Cerebellar cortex (tissue), 1 donor: ENCODE measurements at regions not wholly inside any gene's neighbourhood (a gene's known extent, or its start where the extent isn't known, plus 50 kb on each side); places are given as distances from the start of the nearest gene placed in this dataset.
"Not testable (repeated sequence)": the region's sequence is repeated elsewhere in the genome, so short reads cannot be mapped to it uniquely, and the experiment has no call there.

Experiments
- DNase-seq: peaks from one replicate; pipeline ENCODE4 v3.0.0-alpha.2; 2015; ENCODE audit warnings: low spot score

- DNase-seq, result not testable (repeated sequence)
Measured at GRCh38 chr2:91571239-91571923, 2879.9 kb downstream of the RPIA start.

GRCh38 chr2:91573018-91573417 lies 2881.5 kb downstream of the RPIA start:
- not testable (repeated sequence) for DNase-seq

DNA sequence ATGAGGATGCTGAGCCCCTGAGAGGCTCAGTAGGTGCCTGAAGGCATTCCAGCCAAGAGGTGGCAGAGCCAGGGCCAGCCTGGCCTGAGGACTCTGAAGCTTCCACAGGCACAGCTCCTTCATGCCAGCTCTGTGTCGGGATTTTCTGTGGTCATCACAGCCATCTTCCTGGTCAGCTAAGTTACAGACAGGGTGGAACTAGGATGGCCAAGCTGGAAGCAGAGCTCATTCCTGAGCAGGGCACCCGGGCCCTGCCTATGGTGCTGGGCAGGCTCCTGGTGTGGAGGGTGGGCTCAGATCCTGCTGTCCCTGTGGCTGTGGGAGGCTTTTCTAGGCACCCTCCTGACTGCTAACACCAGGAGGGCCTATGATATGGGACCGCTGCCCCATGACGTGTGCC lies 2882.3 kb downstream of the RPIA start:
- not testable (repeated sequence) for DNase-seq

DNA sequence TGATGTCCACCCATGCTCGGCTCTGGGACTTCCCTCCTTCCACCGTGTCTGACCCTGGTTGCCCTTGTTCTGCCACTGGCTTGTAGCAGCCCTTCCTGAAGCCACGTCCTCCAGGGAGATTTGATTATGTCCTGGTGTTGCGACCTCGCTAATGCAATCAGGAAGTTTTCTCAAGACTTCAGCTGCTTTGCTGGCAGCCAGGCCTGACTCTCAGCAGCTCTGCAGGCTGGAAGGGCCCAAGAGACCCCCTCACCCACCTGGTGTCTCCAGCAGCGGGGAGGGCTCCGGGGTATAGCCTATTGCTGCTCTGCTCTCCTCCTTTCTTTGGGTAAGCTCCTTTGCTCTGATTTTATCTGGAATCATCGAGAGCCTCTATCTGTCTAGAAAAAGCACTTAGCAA lies 2882.8 kb downstream of the RPIA start:
- not testable (repeated sequence) for DNase-seq

DNA sequence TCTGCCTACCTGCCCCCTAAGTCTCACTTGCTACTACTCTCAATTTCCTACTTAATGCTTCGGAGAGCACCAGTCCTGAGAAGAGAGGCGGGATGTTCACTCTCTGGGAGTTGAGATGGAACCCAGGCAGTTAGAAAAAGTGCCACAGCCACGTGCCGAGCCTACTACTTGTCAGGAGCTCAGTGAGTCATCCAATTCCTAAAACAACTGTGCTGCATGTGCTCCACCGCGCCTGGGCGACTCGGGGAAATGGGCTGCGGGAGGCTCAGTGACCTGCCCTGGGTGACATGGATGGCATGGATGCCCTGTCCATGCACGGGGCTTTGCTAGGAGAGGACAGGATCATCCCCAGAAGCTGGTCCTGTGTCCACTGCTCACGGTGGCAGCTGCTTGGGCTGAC lies 2884.2 kb downstream of the RPIA start:
- not testable (repeated sequence) for DNase-seq

DNA sequence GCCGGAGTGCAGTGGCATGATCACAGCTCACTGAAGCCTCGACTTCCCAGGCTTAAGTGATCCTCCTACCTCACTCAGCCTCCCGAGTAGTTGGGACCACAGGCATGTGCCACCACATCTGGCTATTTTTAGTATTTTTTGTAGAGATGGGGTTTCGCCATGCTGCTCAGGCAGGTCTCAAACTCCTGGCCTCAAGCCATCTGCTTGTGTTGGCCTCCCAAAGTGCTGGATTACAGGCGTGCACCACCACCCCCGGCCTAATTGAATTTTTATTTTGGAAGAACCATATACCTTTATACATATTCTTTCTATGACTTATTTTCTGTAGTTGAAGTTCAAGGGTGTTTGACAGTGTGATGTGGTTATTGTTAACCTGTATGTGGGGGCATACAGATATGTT lies 2885.9 kb downstream of the RPIA start:
- not testable (repeated sequence) for DNase-seq

DNA sequence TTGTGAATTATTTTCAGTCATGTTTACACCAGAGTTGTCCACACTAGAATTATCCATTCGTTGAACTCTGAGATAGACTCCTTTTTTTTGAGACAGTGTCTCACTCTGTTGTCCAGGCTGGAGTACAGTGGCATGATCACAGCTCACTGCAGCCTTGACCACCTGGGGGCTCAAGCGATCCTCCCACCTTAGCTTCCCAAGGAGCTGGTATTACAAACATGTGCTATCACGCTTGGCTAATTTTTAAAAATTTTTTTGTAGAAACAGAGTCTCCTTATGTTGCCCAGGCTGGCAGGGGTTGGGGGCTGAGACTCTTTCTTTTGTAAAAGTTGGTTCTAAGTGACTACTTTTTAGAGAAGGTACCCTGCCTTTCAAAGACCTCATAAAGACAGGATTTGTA lies 2887.2 kb downstream of the RPIA start:
- not testable (repeated sequence) for DNase-seq

GRCh38 chr2:91579555-91579954 lies 2888.1 kb downstream of the RPIA start:
- DNase-seq, result not testable (repeated sequence)

- DNase-seq, result not testable (repeated sequence)
Measured at GRCh38 chr2:91580043-91580442, 2888.6 kb downstream of the RPIA start.

DNA sequence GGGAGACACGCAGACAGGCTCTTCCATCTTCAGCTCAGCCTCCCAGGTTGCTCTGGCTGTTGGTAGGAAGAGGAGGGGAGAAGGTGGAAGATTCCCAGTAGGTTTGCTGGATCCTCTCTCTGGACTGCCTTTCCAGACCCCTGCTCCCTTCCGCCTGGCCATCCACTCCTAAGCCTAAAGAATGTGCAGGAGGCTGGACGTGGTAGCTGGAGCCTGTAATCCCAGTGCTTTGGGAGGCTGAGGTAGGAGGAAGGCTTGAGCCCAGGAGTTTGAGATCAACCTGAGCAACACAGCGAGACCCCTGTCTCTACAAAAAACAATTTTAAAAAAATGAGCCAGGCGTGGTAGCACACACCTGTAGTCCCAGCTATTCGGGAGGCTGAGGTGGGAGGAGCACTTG lies 2895.6 kb downstream of the RPIA start:
- not testable (repeated sequence) for DNase-seq

GRCh38 chr2:91587908-91588535 lies 2896.5 kb downstream of the RPIA start:
- not testable (repeated sequence) for DNase-seq

GRCh38 chr2:91588782-91589223 lies 2897.3 kb downstream of the RPIA start:
- not testable (repeated sequence) for DNase-seq

- DNase-seq, result not testable (repeated sequence)
Measured at GRCh38 chr2:91589454-91590328, 2898.2 kb downstream of the RPIA start.

DNA sequence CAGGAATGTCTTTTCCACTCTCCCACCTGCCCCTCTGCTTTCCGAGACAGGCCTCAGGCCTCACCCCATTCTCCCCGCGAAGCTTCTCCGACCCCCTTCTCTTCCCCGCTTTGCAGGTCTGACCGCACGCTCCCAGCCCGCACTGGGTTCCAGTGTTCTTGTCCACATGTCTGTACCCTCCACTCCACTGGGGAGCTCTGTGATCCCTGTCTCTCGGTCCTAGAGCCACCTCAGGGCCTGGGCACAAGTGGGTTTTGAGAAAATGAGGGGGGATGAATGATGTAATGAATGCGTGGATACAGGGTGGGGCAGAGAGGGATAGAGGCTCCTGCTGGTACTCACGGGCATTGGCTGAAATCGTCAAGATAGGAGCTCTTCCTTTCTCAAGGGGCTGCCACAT lies 2898.9 kb downstream of the RPIA start:
- not testable (repeated sequence) for DNase-seq

GRCh38 chr2:91591066-91591465 lies 2899.6 kb downstream of the RPIA start:
- not testable (repeated sequence) for DNase-seq

DNA sequence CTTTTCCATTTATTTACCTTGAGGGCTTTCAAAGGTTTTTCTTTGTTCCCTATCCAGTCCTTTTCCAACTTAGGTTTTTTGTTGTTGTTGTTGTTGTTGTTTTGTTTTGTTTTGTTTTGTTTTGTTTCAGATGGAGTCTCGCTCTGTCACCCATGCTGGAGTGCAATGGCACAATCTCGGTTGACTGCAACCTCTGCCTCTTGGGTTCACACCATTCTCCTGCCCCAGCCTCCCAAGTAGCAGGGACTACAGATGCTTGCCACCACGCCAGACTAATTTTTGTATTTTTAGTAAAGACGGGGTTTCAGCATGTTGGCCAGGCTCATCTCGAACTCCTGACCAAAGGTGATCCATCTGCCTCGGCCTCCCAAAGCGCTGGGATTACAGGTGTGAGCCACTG lies 2906.0 kb downstream of the RPIA start:
- not testable (repeated sequence) for DNase-seq

GRCh38 chr2:91598519-91598918 lies 2907.0 kb downstream of the RPIA start:
- DNase-seq, result not testable (repeated sequence)

- not testable (repeated sequence) for DNase-seq
Measured at GRCh38 chr2:91599000-91599399, 2907.5 kb downstream of the RPIA start.

GRCh38 chr2:91602860-91603259 lies 2911.4 kb downstream of the RPIA start:
- not testable (repeated sequence) for DNase-seq

- not testable (repeated sequence) for DNase-seq
Measured at GRCh38 chr2:91603996-91604395, 2912.5 kb downstream of the RPIA start.

DNA sequence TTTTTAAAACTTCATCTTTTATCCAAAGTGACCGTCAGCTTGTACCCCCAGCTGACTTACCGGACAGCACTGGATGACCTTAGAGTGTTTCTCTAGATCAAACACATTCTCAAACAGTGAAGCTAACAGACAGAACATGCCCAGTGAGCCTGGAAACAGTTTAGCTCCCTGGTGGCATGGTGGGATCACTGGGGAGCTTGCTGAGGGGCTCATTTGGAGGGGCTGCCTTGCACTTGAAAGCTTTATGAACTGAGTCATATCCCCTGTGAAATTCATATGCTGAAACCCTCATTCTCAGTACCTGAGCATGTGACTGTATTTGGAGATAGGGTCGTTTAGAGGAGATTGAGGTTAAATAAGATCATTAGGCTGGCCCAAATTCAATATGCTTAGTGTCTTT lies 2913.2 kb downstream of the RPIA start:
- DNase-seq, result not testable (repeated sequence)

- DNase-seq, result not testable (repeated sequence)
Measured at GRCh38 chr2:91623739-91624138, 2932.3 kb downstream of the RPIA start.
